IMR-90 (cell line): ENCODE measurements at regions not wholly inside any gene's neighbourhood (a gene's known extent, or its start where the extent isn't known, plus 50 kb on each side); places are given as distances from the start of the nearest gene placed in this dataset.

Experiments
- ATAC-seq: fragments of 200-7000 bp; cut with Tn5 transposase; 2 replicates; pipeline ENCODE4 v1.9.1; 2020; ENCODE audit warnings: low read depth, mild to moderate bottlenecking, moderate library complexity
- BruUV-seq: library from RNA; stranded (reverse); fragments of 400-500 nt; replicated peaks from 2 replicates; lab custom pipeline; 2021; lab: Mats Ljungman, UMichigan
- CTCF ChIA-PET: fragments of 300-600 bp; formaldehyde crosslinking; extraction: SDS; loops from one replicate; lab custom pipeline; 2021; ENCODE audit warnings: antibody characterized with exemption; lab: Yijun Ruan, JAX
- POLR2A ChIA-PET: fragments of 300-600 bp; sonication (Branson Sonifier 250); formaldehyde crosslinking; loops from one replicate; lab custom pipeline; 2022; ENCODE audit warnings: antibody characterized with exemption; ENCODE audit not compliant: unreplicated experiment; lab: Charles Lee
- DNase-seq: peaks from one replicate; pipeline ENCODE4 v3.0.0; 2013
- H2AFZ ChIP-seq: replicated peaks from 2 replicates; pipeline ENCODE3; 2013; ENCODE audit warnings: low read length, mild to moderate bottlenecking; ENCODE audit not compliant: poor library complexity
- H2AK5ac ChIP-seq: 2 replicates; pipeline ENCODE4 v1.6.1; 2013; ENCODE audit warnings: low read depth, low read length, inconsistent platforms
- H2AK9ac ChIP-seq: replicated peaks from 2 replicates; pipeline ENCODE3; 2013; ENCODE audit warnings: mild to moderate bottlenecking, low read depth, low read length, moderate library complexity; ENCODE audit not compliant: poor library complexity
- H2BK120ac ChIP-seq: 2 replicates; pipeline ENCODE4 v1.6.1; 2013; ENCODE audit warnings: low read depth, low read length, inconsistent platforms
- H2BK15ac ChIP-seq: 3 replicates; pipeline ENCODE4 v1.6.1; 2013; ENCODE audit warnings: low read depth, low read length, inconsistent platforms
- H2BK20ac ChIP-seq: 2 replicates; pipeline ENCODE4 v1.6.1; 2013; ENCODE audit warnings: low read depth, mild to moderate bottlenecking, inconsistent platforms, low read length, moderate library complexity
- H2BK5ac ChIP-seq: 2 replicates; pipeline ENCODE4 v1.6.1; 2013; ENCODE audit warnings: mild to moderate bottlenecking, low read depth, low read length, inconsistent platforms; ENCODE audit not compliant: poor library complexity, severe bottlenecking
- H3K14ac ChIP-seq: replicated peaks from 2 replicates; pipeline ENCODE4 v1.6.1; 2013; ENCODE audit warnings: low read depth, low read length, inconsistent platforms
- H3K18ac ChIP-seq: 2 replicates; pipeline ENCODE4 v1.6.1; 2013; ENCODE audit warnings: low read depth, low read length, control low read depth
- H3K23ac ChIP-seq: 2 replicates; pipeline ENCODE4 v1.6.1; 2013; ENCODE audit warnings: low read depth, low read length, inconsistent platforms
- H3K27ac ChIP-seq: 2 replicates; pipeline ENCODE4 v1.5.1; 2013; ENCODE audit warnings: mild to moderate bottlenecking, control low read depth, low read length; ENCODE audit not compliant: insufficient read depth
- H3K27me3 ChIP-seq: 2 replicates; pipeline ENCODE4 v1.6.1; 2013; ENCODE audit warnings: low read length; ENCODE audit not compliant: control insufficient read depth, insufficient read depth
- H3K36me3 ChIP-seq: 2 replicates; pipeline ENCODE4 v1.6.1; 2013; ENCODE audit warnings: low read length, mixed read lengths; ENCODE audit not compliant: control insufficient read depth, insufficient read depth
- H3K4ac ChIP-seq: 2 replicates; pipeline ENCODE4 v1.6.1; 2013; ENCODE audit warnings: low read depth, low read length, inconsistent platforms
- H3K4me1 ChIP-seq: 2 replicates; pipeline ENCODE4 v1.6.1; 2013; ENCODE audit warnings: low read length, mixed read lengths; ENCODE audit not compliant: control insufficient read depth, insufficient read depth
- H3K4me2 ChIP-seq: 2 replicates; pipeline ENCODE4 v1.6.1; 2013; ENCODE audit warnings: low read depth, mild to moderate bottlenecking, control low read depth, low read length, moderate library complexity
- H3K4me3 ChIP-seq: 2 replicates; pipeline ENCODE4 v1.5.1; 2013; ENCODE audit warnings: low read depth, mild to moderate bottlenecking, control low read depth, low read length, moderate library complexity; ENCODE audit not compliant: insufficient read depth
- H3K56ac ChIP-seq: 2 replicates; pipeline ENCODE4 v1.6.1; 2013; ENCODE audit warnings: low read length, inconsistent platforms; ENCODE audit not compliant: insufficient read depth; ENCODE audit errors: extremely low read depth
- H3K79me1 ChIP-seq, 2 experiments: 2 replicates each; pipeline ENCODE4 v1.6.1; 2013; ENCODE audit warnings: low read length in 2 of 2, inconsistent platforms in 1 of 2, low read depth in 1 of 2
- H3K9ac ChIP-seq: 2 replicates; pipeline ENCODE4 v1.6.1; 2013; ENCODE audit warnings: low read depth, low read length, control low read depth
- H3K9me1 ChIP-seq: 2 replicates; pipeline ENCODE4 v1.6.1; 2013; ENCODE audit warnings: low read length, inconsistent platforms; ENCODE audit not compliant: insufficient read depth
- H3K9me3 ChIP-seq: 2 replicates; pipeline ENCODE4 v1.6.1; 2013; ENCODE audit warnings: low read length; ENCODE audit not compliant: control insufficient read depth, insufficient read depth
- H4K20me1 ChIP-seq: 2 replicates; pipeline ENCODE4 v1.6.1; 2013; ENCODE audit warnings: low read length, inconsistent platforms; ENCODE audit not compliant: insufficient read depth
- H4K5ac ChIP-seq: 2 replicates; pipeline ENCODE4 v1.6.1; 2013; ENCODE audit warnings: mild to moderate bottlenecking, low read depth, low read length, control low read depth
- H4K8ac ChIP-seq, 2 experiments: 2 replicates each; pipeline ENCODE4 v1.6.1; 2013; ENCODE audit warnings: low read depth in 2 of 2, low read length in 2 of 2, control low read depth in 1 of 2, inconsistent platforms in 1 of 2
- H4K91ac ChIP-seq: 2 replicates; pipeline ENCODE4 v1.6.1; 2013; ENCODE audit warnings: low read depth, low read length, inconsistent platforms; ENCODE audit not compliant: insufficient read depth
- BHLHE40 ChIP-seq: fragments of 150-350 bp; IDR thresholded peaks from 2 replicates; pipeline ENCODE4 v1.6.1; 2016; ENCODE audit warnings: mild to moderate bottlenecking, low read depth, low read length
- CEBPB ChIP-seq: IDR thresholded peaks from 2 replicates; pipeline ENCODE4 v1.6.1; 2012; ENCODE audit warnings: low read depth, low read length, improper control_type of control experiment
- FOS ChIP-seq: fragments of 150-350 bp; IDR thresholded peaks from 2 replicates; pipeline ENCODE4 v1.6.1; 2016; ENCODE audit warnings: low read depth, low read length
- MAFK ChIP-seq: IDR thresholded peaks from 2 replicates; pipeline ENCODE4 v1.6.1; 2012; ENCODE audit warnings: low read depth, low read length, improper control_type of control experiment
- MXI1 ChIP-seq: IDR thresholded peaks from 2 replicates; pipeline ENCODE4 v1.6.1; 2012; ENCODE audit warnings: low read depth, mild to moderate bottlenecking, low read length, moderate library complexity, borderline replicate concordance
- RCOR1 ChIP-seq: IDR thresholded peaks from 2 replicates; pipeline ENCODE4 v1.6.1; 2012; ENCODE audit warnings: mild to moderate bottlenecking, low read length, improper control_type of control experiment; ENCODE audit not compliant: insufficient replicate concordance
- WGBS, 2 experiments: methylation state at CpG; one replicate each; pipeline versions ENCODE4 v1.1.5 to v1.1.7; 2013; ENCODE audit warnings: missing lambda C conversion rate in 2 of 2; ENCODE audit not compliant: insufficient read length in 1 of 2; ENCODE audit errors: extremely low coverage in 2 of 2; 5-methylcytosine and 5-hydroxymethylcytosine counted together
- dilution Hi-C: fragments of 300-500 bp; cut with HindIII; formaldehyde crosslinking; loops from one replicate; pipeline ENCODE4 v1.14.3; 2018; ENCODE audit warnings: low sequenced_read_pairs; ENCODE audit not compliant: unreplicated experiment
- in situ Hi-C: fragments of 300-500 bp; cut with MboI; formaldehyde crosslinking; loops from 3 replicates; pipeline ENCODE4 v1.14.3; 2019; ENCODE audit warnings: low sequenced_read_pairs, inconsistent platforms, mixed read lengths
- intact Hi-C: fragments of 100-400 bp; cut with micrococcal nuclease; formaldehyde crosslinking; loops from 2 replicates; pipeline ENCODE4 v1.10.0; 2022

- H3K9me1 ChIP-seq = no peaks in the 10 kb centered on the region
- no peak overlapping the region for H3K23ac ChIP-seq
- no peaks in the 10 kb centered on the region for H3K27me3 ChIP-seq
- H4K20me1 ChIP-seq = no peaks in the 10 kb centered on the region
- no peak overlapping the region for H3K9ac ChIP-seq
- no peak overlapping the region for H2AK5ac ChIP-seq
- intact Hi-C loops = no loop called here
- DNase-seq (no peak), ATAC-seq (no peak)
- H4K8ac ChIP-seq = no peak overlapping the region
- no peak overlapping the region for H2BK120ac ChIP-seq
- no peaks in the 10 kb centered on the region for H3K36me3 ChIP-seq
- no CpG with 5 or more reads among the region's 2 CpGs for WGBS, 2 experiments
- no peak overlapping the region for H3K4me3 ChIP-seq
- no peaks in the 10 kb centered on the region for H3K4me1 ChIP-seq
- H2BK20ac ChIP-seq = no peak overlapping the region
- H2AK9ac ChIP-seq = no peak overlapping the region
- dilution Hi-C loops = no loop called here
- no peak overlapping the region for H2BK15ac ChIP-seq
- H3K79me1 ChIP-seq = no peaks in the 10 kb centered on the region
- TF ChIP-seq CEBPB (no peak), MXI1 (no peak), FOS (no peak), MAFK (no peak), RCOR1 (no peak), BHLHE40 (no peak)
- no peak overlapping the region for H3K56ac ChIP-seq
- H3K14ac ChIP-seq = no peak overlapping the region
- no peak overlapping the region for H3K18ac ChIP-seq
- H3K9me3 ChIP-seq = peaks cover 9% of the 10 kb centered on the region
- POLR2A ChIA-PET = no interaction called here
- CTCF ChIA-PET = no interaction called here
- H2BK5ac ChIP-seq = no peak overlapping the region
- no peak overlapping the region for H3K27ac ChIP-seq
- in situ Hi-C loops = no loop called here
- H2AFZ ChIP-seq = no peak overlapping the region
- H3K4me2 ChIP-seq = no peak overlapping the region
- H4K5ac ChIP-seq = no peak overlapping the region
- H4K91ac ChIP-seq = no peak overlapping the region
- no peak overlapping the region for H3K4ac ChIP-seq
- BruUV-seq = no TSS peak
Measured at GRCh38 chr6:4487538-4487937, 288.7 kb upstream of the CDYL start.
